ENCODE measurements at regions not wholly inside any gene's neighbourhood (a gene's known extent, or its start where the extent isn't known, plus 50 kb on each side); places are given as distances from the start of the nearest gene placed in this dataset.

DNA sequence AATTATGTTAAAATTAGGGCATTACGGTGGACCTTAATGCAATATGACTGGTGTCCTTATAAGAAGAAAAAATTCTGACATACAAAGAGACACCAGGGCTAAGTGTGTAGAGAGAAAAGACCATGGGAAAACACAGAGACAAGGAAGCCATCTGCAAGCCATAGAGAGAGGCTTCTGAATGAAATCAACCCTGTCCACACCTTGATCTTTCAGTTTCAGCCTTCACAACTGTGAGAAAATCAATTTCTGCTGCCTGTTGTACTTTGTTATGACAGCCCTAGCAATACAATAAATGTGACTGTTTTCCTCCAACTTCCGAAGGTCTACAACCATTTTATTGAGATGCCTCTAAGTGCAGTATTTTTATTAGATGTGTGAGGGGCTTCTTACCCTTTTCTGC is 1407.2 kb downstream of the MRPL39 start:
- Histone ChIP-seq H3K4me1 (ENCODE audit: insufficient read depth, low read length) (no peaks in the 10 kb centered on the region), H3K36me3 (ENCODE audit: insufficient read depth, low read length) (no peaks in the 10 kb centered on the region), H3K9me3 (ENCODE audit: control insufficient read depth in 1 of 2, low read length in 2 of 2) (no peaks in the 10 kb centered on the region), H3K27me3 (ENCODE audit: insufficient read depth, low read length) (no peaks in the 10 kb centered on the region), H3K27ac (ENCODE audit: low read depth, low read length) (no peak overlapping the region), H3K4me3 (ENCODE audit: low read length in 2 of 2) (no peak overlapping the region)
- DNase-seq = no peak
- CTCF ChIA-PET (ENCODE audit: partially characterized antibody) = no interaction called here
- intact Hi-C loops (cut with micrococcal nuclease) = no loop called here
- H3K36me3 Mint-ChIP-seq = no peaks in the 10 kb centered on the region
- no peak overlapping the region for H3K4me3 Mint-ChIP-seq
- POLR2A ChIA-PET (ENCODE audit: partially characterized antibody) = no interaction called here
- no peak overlapping the region for H3K27ac Mint-ChIP-seq
- H3K9me3 Mint-ChIP-seq = peaks cover 0 to 5% (median 1%) of the 10 kb centered on the region in 8 donors
- no peaks in the 10 kb centered on the region for H3K4me1 Mint-ChIP-seq
- no peaks in the 10 kb centered on the region for H3K27me3 Mint-ChIP-seq

DNA sequence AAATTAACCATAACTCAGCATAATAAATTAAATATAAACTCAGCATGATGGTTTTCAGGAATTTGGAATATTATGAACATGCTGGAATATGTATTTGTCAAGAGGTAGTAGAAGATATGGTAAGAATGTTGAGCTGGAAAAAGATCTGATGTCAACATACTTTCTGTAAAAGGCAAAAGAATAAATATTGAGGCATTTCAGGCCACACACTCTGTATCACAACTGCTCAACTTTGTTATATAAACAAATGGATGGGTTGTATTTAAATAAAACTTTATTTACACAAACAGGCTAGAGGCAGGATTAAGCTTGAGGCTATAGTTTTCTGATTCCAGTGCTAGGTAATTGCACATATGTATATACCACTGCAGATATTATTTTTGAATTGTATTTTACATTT is 1409.4 kb downstream of the MRPL39 start:
- Mint-ChIP-seq H3K4me1 (no peaks in the 10 kb centered on the region), H3K9me3 (peaks cover 0 to 5% (median 2%) of the 10 kb centered on the region in 8 donors)
- POLR2A ChIA-PET (ENCODE audit: partially characterized antibody) = no interaction called here

DNA sequence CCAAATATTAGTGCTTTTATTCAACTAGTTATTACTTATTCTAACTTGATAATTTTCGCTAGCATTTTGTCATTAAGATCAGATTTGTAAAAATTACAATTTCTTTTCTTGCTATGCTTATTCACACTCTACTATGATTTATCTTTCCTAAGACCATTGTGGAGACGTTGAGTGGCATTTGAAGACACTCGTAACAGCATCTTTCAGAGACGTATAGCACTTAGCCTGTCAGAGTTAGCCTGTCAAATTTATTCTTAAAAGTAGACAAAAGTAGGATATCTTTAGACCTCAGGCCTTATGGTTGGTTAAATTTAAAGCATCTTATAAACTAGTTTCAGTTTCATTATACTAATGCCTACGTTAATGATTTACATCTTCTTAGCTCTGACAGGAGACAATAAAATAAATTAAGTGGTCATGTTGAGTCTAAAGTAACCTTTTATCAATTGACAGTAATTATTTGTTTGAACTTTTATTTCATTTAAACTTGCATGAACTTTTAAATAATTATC is 1410.1 kb downstream of the MRPL39 start:
- peaks cover 0 to 5% (median 0%) of the 10 kb centered on the region in 8 donors for H3K9me3 Mint-ChIP-seq
- Histone ChIP-seq H3K4me3 (ENCODE audit: low read length in 2 of 2) (no peak overlapping the region), H3K36me3 (ENCODE audit: insufficient read depth, low read length) (no peaks in the 10 kb centered on the region), H3K4me1 (ENCODE audit: insufficient read depth, low read length) (no peaks in the 10 kb centered on the region), H3K27ac (ENCODE audit: low read depth, low read length) (no peak overlapping the region), H3K27me3 (ENCODE audit: insufficient read depth, low read length) (no peaks in the 10 kb centered on the region), H3K9me3 (ENCODE audit: control insufficient read depth in 1 of 2, low read length in 2 of 2) (no peaks in the 10 kb centered on the region)
- no peaks in the 10 kb centered on the region for H3K27me3 Mint-ChIP-seq
- intact Hi-C loops (cut with micrococcal nuclease) = no loop called here
- no peak overlapping the region for H3K27ac Mint-ChIP-seq
- H3K4me1 Mint-ChIP-seq = no peaks in the 10 kb centered on the region
- ChIA-PET POLR2A (ENCODE audit: partially characterized antibody) (no interaction called here), CTCF (ENCODE audit: partially characterized antibody) (no interaction called here)
- no peaks in the 10 kb centered on the region for H3K36me3 Mint-ChIP-seq
- no peak for DNase-seq
- no peak overlapping the region for H3K4me3 Mint-ChIP-seq

More for the DNA sequence above, 1409.4 kb downstream of the MRPL39 start:
- H3K4me3 ChIP-seq (ENCODE audit: low read length in 2 of 2) = no peak overlapping the region
- H3K36me3 Mint-ChIP-seq = no peaks in the 10 kb centered on the region
- H3K36me3 ChIP-seq (ENCODE audit: insufficient read depth, low read length) = no peaks in the 10 kb centered on the region
- no peaks in the 10 kb centered on the region for H3K27me3 ChIP-seq (ENCODE audit: insufficient read depth, low read length)
- intact Hi-C loops (cut with micrococcal nuclease) = no loop called here
- no peak overlapping the region for H3K27ac Mint-ChIP-seq
- no peaks in the 10 kb centered on the region for H3K27me3 Mint-ChIP-seq
- no peak overlapping the region for H3K27ac ChIP-seq (ENCODE audit: low read depth, low read length)
- H3K4me1 ChIP-seq (ENCODE audit: insufficient read depth, low read length) = no peaks in the 10 kb centered on the region
- H3K4me3 Mint-ChIP-seq = no peak overlapping the region
- CTCF ChIA-PET (ENCODE audit: partially characterized antibody) = no interaction called here
- DNase-seq = no peak
- H3K9me3 ChIP-seq (ENCODE audit: control insufficient read depth in 1 of 2, low read length in 2 of 2) = no peaks in the 10 kb centered on the region

DNA sequence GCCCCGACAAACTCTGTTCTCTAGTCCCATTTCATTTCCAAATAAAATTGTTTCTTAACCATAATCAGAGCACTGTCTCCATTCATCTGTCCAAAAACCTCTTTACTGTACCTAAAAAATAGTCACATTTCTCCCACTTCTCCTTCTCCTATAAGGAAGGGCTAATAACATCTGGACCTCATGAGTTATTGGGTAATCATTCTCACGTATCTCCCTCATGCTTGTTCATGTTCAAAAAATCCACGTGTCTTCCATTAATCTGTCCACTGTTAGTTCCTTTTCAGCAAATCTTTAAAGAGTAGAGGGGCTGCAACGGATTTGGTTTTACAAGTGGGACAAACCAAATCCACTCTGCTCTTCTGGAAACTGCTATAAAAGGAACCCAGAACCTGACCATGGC is 1418.8 kb downstream of the MRPL39 start:
- no peaks in the 10 kb centered on the region for H3K4me1 ChIP-seq (ENCODE audit: insufficient read depth, low read length)
- intact Hi-C loops (cut with micrococcal nuclease) = no loop called here
- H3K4me3 ChIP-seq (ENCODE audit: low read length in 2 of 2) = no peak overlapping the region
- no peak for DNase-seq
- Mint-ChIP-seq H3K36me3 (no peaks in the 10 kb centered on the region), H3K4me3 (no peak overlapping the region), H3K9me3 (peaks cover 0 to 4% (median under 1%) of the 10 kb centered on the region in 8 donors), H3K4me1 (no peaks in the 10 kb centered on the region), H3K27ac (no peak overlapping the region), H3K27me3 (no peaks in the 10 kb centered on the region)
- ChIA-PET CTCF (ENCODE audit: partially characterized antibody) (no interaction called here), POLR2A (ENCODE audit: partially characterized antibody) (no interaction called here)
- no peaks in the 10 kb centered on the region for H3K27me3 ChIP-seq (ENCODE audit: insufficient read depth, low read length)
- no peak overlapping the region for H3K27ac ChIP-seq (ENCODE audit: low read depth, low read length)
- H3K36me3 ChIP-seq (ENCODE audit: insufficient read depth, low read length) = no peaks in the 10 kb centered on the region
- H3K9me3 ChIP-seq (ENCODE audit: control insufficient read depth in 1 of 2, low read length in 2 of 2) = no peaks in the 10 kb centered on the region

DNA sequence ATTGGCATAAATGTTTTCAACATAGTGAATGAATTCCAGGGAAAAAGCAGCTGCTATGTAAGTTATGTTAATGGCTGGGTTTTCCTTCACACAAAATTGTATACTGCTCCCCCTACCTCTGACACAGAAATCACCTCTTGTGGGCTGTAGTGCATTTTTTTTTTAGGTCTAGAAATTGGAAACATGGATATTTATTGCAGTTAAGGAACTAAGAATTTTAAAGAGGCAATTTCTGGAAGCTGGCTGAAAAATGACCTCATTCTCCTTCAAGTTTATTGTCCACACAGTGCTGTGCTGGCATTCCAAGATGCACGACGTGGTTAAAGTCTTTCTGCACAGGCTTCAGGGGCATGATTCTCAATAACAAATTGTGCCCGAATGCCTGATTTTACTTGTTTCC is 1424.2 kb downstream of the MRPL39 start:
- H3K27me3 ChIP-seq (ENCODE audit: insufficient read depth, low read length) = no peaks in the 10 kb centered on the region
- no peak for DNase-seq
- no peak overlapping the region for H3K27ac ChIP-seq (ENCODE audit: low read depth, low read length)
- Mint-ChIP-seq H3K4me3 (no peak overlapping the region), H3K27me3 (no peaks in the 10 kb centered on the region), H3K9me3 (peaks cover 0 to 9% (median 4%) of the 10 kb centered on the region in 8 donors), H3K27ac (no peak overlapping the region), H3K4me1 (no peaks in the 10 kb centered on the region), H3K36me3 (no peaks in the 10 kb centered on the region)
- POLR2A ChIA-PET (ENCODE audit: partially characterized antibody) = no interaction called here
- no peaks in the 10 kb centered on the region for H3K4me1 ChIP-seq (ENCODE audit: insufficient read depth, low read length)
- CTCF ChIA-PET (ENCODE audit: partially characterized antibody) = no interaction called here
- no peaks in the 10 kb centered on the region for H3K36me3 ChIP-seq (ENCODE audit: insufficient read depth, low read length)
- intact Hi-C loops (cut with micrococcal nuclease) = no loop called here
- H3K4me3 ChIP-seq (ENCODE audit: low read length in 2 of 2) = no peak overlapping the region
- H3K9me3 ChIP-seq (ENCODE audit: control insufficient read depth in 1 of 2, low read length in 2 of 2) = peaks cover 0 to 3% of the 10 kb centered on the region in 2 donors

DNA sequence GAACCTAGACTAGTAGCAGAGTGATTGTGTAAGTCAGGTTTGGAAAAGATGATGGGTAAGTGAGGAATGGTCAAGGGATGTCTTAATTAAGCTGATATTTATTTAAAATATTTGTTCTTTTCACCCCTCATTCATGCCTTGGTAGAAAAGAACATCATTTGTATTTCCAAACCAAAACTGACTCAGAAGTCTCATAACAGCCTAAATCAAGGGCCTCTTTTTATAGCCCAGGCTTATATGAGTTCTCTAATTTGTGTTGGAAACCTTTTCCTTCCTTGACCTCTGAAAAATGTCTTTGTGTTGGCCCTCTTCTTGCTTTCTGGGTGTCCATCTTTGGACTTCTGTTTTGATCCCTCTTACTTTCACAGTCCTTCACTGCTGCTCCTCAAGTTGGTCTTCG is 1428.2 kb downstream of the MRPL39 start:
- ChIA-PET POLR2A (ENCODE audit: partially characterized antibody) (no interaction called here), CTCF (ENCODE audit: partially characterized antibody) (no interaction called here)
- Histone ChIP-seq H3K4me1 (ENCODE audit: insufficient read depth, low read length) (no peaks in the 10 kb centered on the region), H3K9me3 (ENCODE audit: control insufficient read depth in 1 of 2, low read length in 2 of 2) (peaks cover 0 to 3% of the 10 kb centered on the region in 2 donors), H3K36me3 (ENCODE audit: insufficient read depth, low read length) (no peaks in the 10 kb centered on the region), H3K27me3 (ENCODE audit: insufficient read depth, low read length) (no peaks in the 10 kb centered on the region), H3K27ac (ENCODE audit: low read depth, low read length) (no peak overlapping the region), H3K4me3 (ENCODE audit: low read length in 2 of 2) (no peak overlapping the region)
- Mint-ChIP-seq H3K4me3 (no peak overlapping the region), H3K36me3 (no peaks in the 10 kb centered on the region), H3K4me1 (no peaks in the 10 kb centered on the region), H3K27ac (no peak overlapping the region), H3K27me3 (no peaks in the 10 kb centered on the region), H3K9me3 (peaks cover 0 to 10% (median 4%) of the 10 kb centered on the region in 8 donors)
- intact Hi-C loops (cut with micrococcal nuclease) = no loop called here
- no peak for DNase-seq

DNA sequence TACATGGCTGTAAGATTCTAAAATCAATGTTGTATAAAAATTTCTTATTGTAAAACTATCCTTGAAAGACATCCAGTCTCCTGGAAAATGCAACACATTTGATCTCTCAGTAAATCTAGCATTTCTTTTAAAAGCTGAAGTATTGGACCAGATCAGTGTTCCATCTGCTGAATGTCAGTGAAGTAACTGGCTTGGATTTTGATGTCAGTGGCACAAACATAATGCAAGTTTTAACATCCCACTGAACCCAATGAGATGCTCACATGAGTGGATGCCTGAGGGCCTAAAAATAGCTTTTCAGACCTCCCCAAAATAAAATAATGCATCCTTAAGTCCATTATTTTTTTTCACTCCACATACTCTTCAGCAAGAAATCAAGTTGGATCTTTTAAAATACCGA is 1432.2 kb downstream of the MRPL39 start:
- no peaks in the 10 kb centered on the region for H3K36me3 ChIP-seq (ENCODE audit: insufficient read depth, low read length)
- H3K9me3 Mint-ChIP-seq = peaks cover 0 to 10% (median 4%) of the 10 kb centered on the region in 8 donors
- no peak for DNase-seq
- H3K36me3 Mint-ChIP-seq = no peaks in the 10 kb centered on the region
- H3K27me3 ChIP-seq (ENCODE audit: insufficient read depth, low read length) = no peaks in the 10 kb centered on the region
- no peak overlapping the region for H3K27ac Mint-ChIP-seq
- H3K27ac ChIP-seq (ENCODE audit: low read depth, low read length) = no peak overlapping the region
- no peaks in the 10 kb centered on the region for H3K4me1 ChIP-seq (ENCODE audit: insufficient read depth, low read length)
- H3K9me3 ChIP-seq (ENCODE audit: control insufficient read depth in 1 of 2, low read length in 2 of 2) = peaks cover 0 to 3% of the 10 kb centered on the region in 2 donors
- no peaks in the 10 kb centered on the region for H3K4me1 Mint-ChIP-seq
- intact Hi-C loops (cut with micrococcal nuclease) = no loop called here
- no peaks in the 10 kb centered on the region for H3K27me3 Mint-ChIP-seq
- ChIA-PET POLR2A (ENCODE audit: partially characterized antibody) (no interaction called here), CTCF (ENCODE audit: partially characterized antibody) (interaction anchor here (0.6 kb wide), 2 partner anchors 41 to 271 kb away, joined by 3 to 4 read pairs; no protein-coding TSS in a partner anchor)
- H3K4me3 ChIP-seq (ENCODE audit: low read length in 2 of 2) = no peak overlapping the region
- H3K4me3 Mint-ChIP-seq = no peak overlapping the region

DNA sequence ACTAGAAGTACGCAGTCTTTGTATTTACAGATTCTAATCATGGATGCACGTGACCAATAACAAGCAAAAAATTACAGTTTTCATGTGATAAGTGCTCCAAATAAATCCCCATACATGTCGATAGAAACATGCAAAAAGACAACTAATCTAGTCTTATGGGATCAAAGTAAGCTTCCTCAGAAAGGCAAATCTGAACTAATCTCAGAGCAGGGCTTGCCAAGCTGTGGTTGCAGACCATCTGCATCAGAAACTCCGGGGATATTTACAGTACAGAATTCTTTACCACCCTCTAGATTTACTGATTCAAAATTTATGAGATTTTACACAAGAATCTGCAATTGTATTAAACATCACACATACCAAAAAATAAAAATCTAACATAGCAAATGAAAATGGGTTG is 1435.5 kb downstream of the MRPL39 start:
- Mint-ChIP-seq H3K4me3 (no peak overlapping the region), H3K4me1 (no peaks in the 10 kb centered on the region), H3K27ac (no peak overlapping the region), H3K27me3 (no peaks in the 10 kb centered on the region), H3K36me3 (no peaks in the 10 kb centered on the region), H3K9me3 (peaks cover 0 to 11% (median 0%) of the 10 kb centered on the region in 8 donors)
- H3K27me3 ChIP-seq (ENCODE audit: insufficient read depth, low read length) = no peaks in the 10 kb centered on the region
- H3K27ac ChIP-seq (ENCODE audit: low read depth, low read length) = no peak overlapping the region
- H3K9me3 ChIP-seq (ENCODE audit: control insufficient read depth in 1 of 2, low read length in 2 of 2) = no peaks in the 10 kb centered on the region
- H3K4me3 ChIP-seq (ENCODE audit: low read length in 2 of 2) = no peak overlapping the region
- no peaks in the 10 kb centered on the region for H3K4me1 ChIP-seq (ENCODE audit: insufficient read depth, low read length)
- CTCF ChIA-PET (ENCODE audit: partially characterized antibody) = no interaction called here
- intact Hi-C loops (cut with micrococcal nuclease) = no loop called here
- H3K36me3 ChIP-seq (ENCODE audit: insufficient read depth, low read length) = no peaks in the 10 kb centered on the region
- DNase-seq = no peak
- POLR2A ChIA-PET (ENCODE audit: partially characterized antibody) = no interaction called here

Measured in CD4-positive, alpha-beta memory T cell (primary cell).